HTR-8/SVneo (cell line): ENCODE measurements at regions not wholly inside any gene's neighbourhood (a gene's known extent, or its start where the extent isn't known, plus 50 kb on each side); places are given as distances from the start of the nearest gene placed in this dataset.
"Not testable (repeated sequence)": the region's sequence is repeated elsewhere in the genome, so short reads cannot be mapped to it uniquely, and the experiment has no call there.

Experiments
- DNase-seq: peaks from one replicate; pipeline ENCODE4 v3.0.0; 2011; ENCODE audit warnings: low spot score, mixed read lengths; ENCODE audit not compliant: insufficient read length
- FAIRE-seq: peaks from 2 replicates; lab custom pipeline; 2011; peaks lifted over from hg19 to GRCh38; lab: Jason Lieb, UNC

- FAIRE-seq, result no peak
- DNase-seq, result no peak
Measured at GRCh38 chr7:149610441-149611011, 112.9 kb upstream of the ZNF746 start.

- FAIRE-seq (no peak), DNase-seq (no peak)
Measured at GRCh38 chr7:149608168-149608567, 110.6 kb upstream of the ZNF746 start.

GRCh38 chr7:149607683-149608082 lies 110.1 kb upstream of the ZNF746 start:
- DNase-seq, result no peak
- no peak for FAIRE-seq

GRCh38 chr7:149606826-149607225 lies 109.2 kb upstream of the ZNF746 start:
- no peak for DNase-seq
- no peak for FAIRE-seq

GRCh38 chr7:149605696-149606095 lies 108.1 kb upstream of the ZNF746 start:
- FAIRE-seq (no peak), DNase-seq (no peak)

GRCh38 chr7:149604521-149604920 lies 106.9 kb upstream of the ZNF746 start:
- FAIRE-seq (no peak), DNase-seq (no peak)

- DNase-seq, result not testable (repeated sequence)
Measured at GRCh38 chr7:149600669-149601330, 103.2 kb upstream of the ZNF746 start.

GRCh38 chr7:149599636-149600206 lies 102.1 kb upstream of the ZNF746 start:
- DNase-seq (no peak), FAIRE-seq (no peak)

More at GRCh38 chr7:149600669-149601330, 103.2 kb upstream of the ZNF746 start:
- not testable (repeated sequence) for FAIRE-seq

GRCh38 chr7:149598721-149599308 lies 101.2 kb upstream of the ZNF746 start:
- peak; percentile 11 for DNase-seq
- FAIRE-seq, result no peak

- not testable (repeated sequence) for DNase-seq, FAIRE-seq
Measured at GRCh38 chr7:149597789-149598188, 100.2 kb upstream of the ZNF746 start.

GRCh38 chr7:149595541-149595940 lies 97.9 kb upstream of the ZNF746 start:
- FAIRE-seq (no peak), DNase-seq (no peak)

GRCh38 chr7:149595078-149595477 lies 97.5 kb upstream of the ZNF746 start:
- DNase-seq, result no peak
- no peak for FAIRE-seq

GRCh38 chr7:149588930-149589329 lies 91.3 kb upstream of the ZNF746 start:
- DNase-seq (no peak), FAIRE-seq (no peak)

GRCh38 chr7:149586646-149587645 lies 89.3 kb upstream of the ZNF746 start:
- no peak for FAIRE-seq
- no peak for DNase-seq

- no peak for FAIRE-seq
- no peak for DNase-seq
Measured at GRCh38 chr7:149584530-149584929, 86.9 kb upstream of the ZNF746 start.

- FAIRE-seq, result no peak
- no peak for DNase-seq
Measured at GRCh38 chr7:149584009-149584408, 86.4 kb upstream of the ZNF746 start.

GRCh38 chr7:149580328-149580727 lies 82.7 kb upstream of the ZNF746 start:
- FAIRE-seq (no peak), DNase-seq (no peak)

GRCh38 chr7:149579365-149579764 lies 81.8 kb upstream of the ZNF746 start:
- DNase-seq, FAIRE-seq: not testable (repeated sequence)

GRCh38 chr7:149574428-149574827 lies 76.8 kb upstream of the ZNF746 start:
- not testable (repeated sequence) for FAIRE-seq, DNase-seq

GRCh38 chr7:149573519-149573918 lies 75.9 kb upstream of the ZNF746 start:
- FAIRE-seq, result no peak
- no peak for DNase-seq
